ENCODE measurements at regions not wholly inside any gene's neighbourhood (a gene's known extent, or its start where the extent isn't known, plus 50 kb on each side); places are given as distances from the start of the nearest gene placed in this dataset.
"Not testable (repeated sequence)": the region's sequence is repeated elsewhere in the genome, so short reads cannot be mapped to it uniquely, and the experiment has no call there.

- no peak for DNase-seq (ENCODE audit: low spot score)
- in situ Hi-C loops (cut with MboI; ENCODE audit: low sequenced_read_pairs, unreplicated experiment) = no loop called here
- no peak for TF ChIP-seq CTCF (IDR thresholded peaks at IDR 0.05; ENCODE audit: borderline replicate concordance, control extremely low read depth, extremely low read depth, insufficient read depth, missing control alignments)
These were observed 239.4 kb downstream of the FAM47A start for GRCh38 chrX:33892670-33893069.

GRCh38 chrX:33855251-33855650 is 276.9 kb downstream of the FAM47A start:
- TF ChIP-seq CTCF (IDR thresholded peaks at IDR 0.05; ENCODE audit: borderline replicate concordance, control extremely low read depth, extremely low read depth, insufficient read depth, missing control alignments) = no peak
- no peak for DNase-seq (ENCODE audit: low spot score)
- in situ Hi-C loops (cut with MboI; ENCODE audit: low sequenced_read_pairs, unreplicated experiment) = no loop called here

GRCh38 chrX:33852146-33852545 is 280.0 kb downstream of the FAM47A start:
- in situ Hi-C loops (cut with MboI; ENCODE audit: low sequenced_read_pairs, unreplicated experiment); DNase-seq (ENCODE audit: low spot score): not testable (repeated sequence)

- in situ Hi-C loops (cut with MboI; ENCODE audit: low sequenced_read_pairs, unreplicated experiment) = no loop called here
- no peak for DNase-seq (ENCODE audit: low spot score)
These were observed 291.9 kb downstream of the FAM47A start for GRCh38 chrX:33840176-33840575.

GRCh38 chrX:33831211-33831610 is 300.9 kb downstream of the FAM47A start:
- no peak for TF ChIP-seq CTCF (IDR thresholded peaks at IDR 0.05; ENCODE audit: borderline replicate concordance, control extremely low read depth, extremely low read depth, insufficient read depth, missing control alignments)
- no peak for DNase-seq (ENCODE audit: low spot score)
- in situ Hi-C loops (cut with MboI; ENCODE audit: low sequenced_read_pairs, unreplicated experiment) = no loop called here

More at GRCh38 chrX:33840176-33840575, 291.9 kb downstream of the FAM47A start:
- no peak for TF ChIP-seq CTCF (IDR thresholded peaks at IDR 0.05; ENCODE audit: borderline replicate concordance, control extremely low read depth, extremely low read depth, insufficient read depth, missing control alignments)

GRCh38 chrX:33817266-33817665 is 314.8 kb downstream of the FAM47A start:
- DNase-seq (ENCODE audit: low spot score) = no peak
- no peak for TF ChIP-seq CTCF (IDR thresholded peaks at IDR 0.05; ENCODE audit: borderline replicate concordance, control extremely low read depth, extremely low read depth, insufficient read depth, missing control alignments)
- in situ Hi-C loops (cut with MboI; ENCODE audit: low sequenced_read_pairs, unreplicated experiment) = no loop called here

- in situ Hi-C loops (cut with MboI; ENCODE audit: low sequenced_read_pairs, unreplicated experiment) = no loop called here
- no peak for DNase-seq (ENCODE audit: low spot score)
- TF ChIP-seq CTCF (IDR thresholded peaks at IDR 0.05; ENCODE audit: borderline replicate concordance, control extremely low read depth, extremely low read depth, insufficient read depth, missing control alignments) = no peak
These were observed 323.5 kb downstream of the FAM47A start for GRCh38 chrX:33808636-33809035.

Measured in GM13976 (cell line).